Upper lobe of right lung (tissue), 1 donor: ENCODE measurements at regions not wholly inside any gene's neighbourhood (a gene's known extent, or its start where the extent isn't known, plus 50 kb on each side); places are given as distances from the start of the nearest gene placed in this dataset.

Experiments used
- ATAC-seq: fragments of 200-7000 bp; cut with Tn5 transposase; one replicate; pipeline ENCODE4 v1.9.1; 2020; ENCODE audit warnings: mild to moderate bottlenecking, moderate library complexity
- DNase-seq: peaks from one replicate; pipeline ENCODE4 v3.0.0-alpha.2; 2020
- H3K27ac ChIP-seq: fragments of 200-600 bp; one replicate; pipeline ENCODE4 v1.8.0; 2022
- H3K27me3 ChIP-seq: fragments of 200-600 bp; one replicate; pipeline ENCODE4 v1.8.0; 2022; ENCODE audit warnings: mild to moderate bottlenecking
- H3K36me3 ChIP-seq: fragments of 200-600 bp; one replicate; pipeline ENCODE4 v1.8.0; 2022
- H3K4me1 ChIP-seq: fragments of 200-600 bp; one replicate; pipeline ENCODE4 v1.8.0; 2022
- H3K4me3 ChIP-seq: fragments of 200-600 bp; one replicate; pipeline ENCODE4 v1.8.0; 2022; ENCODE audit warnings: mild to moderate bottlenecking
- H3K9me3 ChIP-seq: fragments of 200-600 bp; one replicate; pipeline ENCODE4 v1.8.0; 2022
- CTCF ChIP-seq: fragments of 200-600 bp; IDR thresholded peaks from one replicate; pipeline ENCODE4 v1.8.0; 2022; ENCODE audit warnings: antibody characterized with exemption
- intact Hi-C: fragments of 100-400 bp; cut with DNase I; formaldehyde crosslinking; loops from one replicate; pipeline ENCODE4 v1.11.0; 2022
- donor health status: DM: no; HTN: yes; CAD: no; lungs with severe emphysema.

GRCh38 chr5:62011089-62011664, 294.8 kb upstream of the KIF2A start:
- intact Hi-C loops = no loop called here
- TF ChIP-seq CTCF = no peak
- H3K27me3 ChIP-seq = no peaks in the 10 kb centered on the region
- no peak overlapping the region for H3K4me3 ChIP-seq
- H3K27ac ChIP-seq = no peak overlapping the region
- DNase-seq (no peak), ATAC-seq (no peak)
- H3K36me3 ChIP-seq = no peaks in the 10 kb centered on the region
- H3K4me1 ChIP-seq = no peaks in the 10 kb centered on the region
- H3K9me3 ChIP-seq = no peaks in the 10 kb centered on the region

GRCh38 chr5:62017092-62017491, 288.9 kb upstream of the KIF2A start:
- intact Hi-C loops = no loop called here
- no peak for TF ChIP-seq CTCF
- Histone ChIP-seq H3K27ac (no peak overlapping the region), H3K36me3 (no peaks in the 10 kb centered on the region), H3K9me3 (no peaks in the 10 kb centered on the region), H3K4me1 (no peaks in the 10 kb centered on the region), H3K27me3 (no peaks in the 10 kb centered on the region), H3K4me3 (no peak overlapping the region)
- no peak for DNase-seq
- no peak for ATAC-seq

- ATAC-seq = no peak
- Histone ChIP-seq H3K4me1 (no peaks in the 10 kb centered on the region), H3K27me3 (no peaks in the 10 kb centered on the region), H3K27ac (no peak overlapping the region), H3K4me3 (no peak overlapping the region), H3K9me3 (no peaks in the 10 kb centered on the region), H3K36me3 (no peaks in the 10 kb centered on the region)
- intact Hi-C loops = no loop called here
- no peak for TF ChIP-seq CTCF
- DNase-seq = no peak
These were observed 276.7 kb upstream of the KIF2A start for GRCh38 chr5:62029303-62029702.

DNA sequence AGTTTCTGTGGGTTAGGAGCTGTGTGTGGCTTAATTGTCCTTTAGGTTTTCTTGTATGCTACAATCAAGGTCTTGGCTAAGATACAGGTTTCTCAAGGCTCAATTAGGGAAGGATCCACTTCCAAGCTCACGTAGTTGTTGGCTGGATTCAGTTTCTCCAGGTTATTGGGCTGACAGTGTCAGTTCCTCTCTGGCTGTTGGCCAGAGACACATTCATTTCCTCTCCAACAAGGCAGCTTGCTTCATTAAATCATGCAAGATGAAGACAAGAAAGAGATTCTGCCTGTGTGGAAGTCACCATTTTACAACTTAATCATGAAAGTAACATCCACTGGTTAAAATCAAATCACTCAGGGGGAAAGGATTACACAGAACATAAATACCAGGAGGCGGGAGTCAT, 275.7 kb upstream of the KIF2A start:
- Histone ChIP-seq H3K4me3 (no peak overlapping the region), H3K36me3 (no peaks in the 10 kb centered on the region), H3K4me1 (no peaks in the 10 kb centered on the region), H3K27me3 (no peaks in the 10 kb centered on the region), H3K9me3 (no peaks in the 10 kb centered on the region), H3K27ac (no peak overlapping the region)
- TF ChIP-seq CTCF = no peak
- intact Hi-C loops = no loop called here
- ATAC-seq (no peak), DNase-seq (no peak)

DNA sequence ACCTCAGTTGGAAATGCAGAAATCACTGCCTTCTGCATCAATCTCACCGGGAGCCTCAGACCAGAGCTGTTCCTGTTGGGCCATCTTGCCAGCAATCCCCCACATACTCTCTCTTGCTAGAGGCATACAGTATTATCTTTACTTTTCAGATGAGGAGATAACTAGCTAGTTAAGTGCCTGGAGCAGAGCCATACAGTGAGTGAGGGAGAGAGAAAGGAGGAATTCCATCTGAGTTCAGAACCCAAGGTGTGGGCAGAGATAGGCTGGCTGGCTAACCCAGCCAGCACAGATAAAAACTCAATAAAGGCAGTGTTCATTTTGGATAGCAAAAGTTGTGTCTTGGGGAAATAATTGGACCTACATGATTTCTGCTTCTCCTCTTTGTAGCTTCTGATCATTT, 268.0 kb upstream of the KIF2A start:
- H3K9me3 ChIP-seq = no peaks in the 10 kb centered on the region
- intact Hi-C loops = no loop called here
- H3K36me3 ChIP-seq = no peaks in the 10 kb centered on the region
- DNase-seq (no peak), ATAC-seq (no peak)
- no peaks in the 10 kb centered on the region for H3K27me3 ChIP-seq
- no peak for TF ChIP-seq CTCF
- H3K27ac ChIP-seq = no peak overlapping the region
- H3K4me3 ChIP-seq = no peak overlapping the region
- no peaks in the 10 kb centered on the region for H3K4me1 ChIP-seq

- no peak for TF ChIP-seq CTCF
- Histone ChIP-seq H3K4me3 (no peak overlapping the region), H3K4me1 (no peaks in the 10 kb centered on the region), H3K27me3 (no peaks in the 10 kb centered on the region), H3K27ac (no peak overlapping the region), H3K9me3 (no peaks in the 10 kb centered on the region), H3K36me3 (no peaks in the 10 kb centered on the region)
- intact Hi-C loops = no loop called here
- DNase-seq = no peak
- ATAC-seq = no peak
These were observed 264.8 kb upstream of the KIF2A start for GRCh38 chr5:62041156-62041756.
